Activated CD4-positive, CD25-positive, alpha-beta regulatory T cell treated with anti-CD3 and anti-CD28 coated beads, Interleukin-2, amount 50 U/mL, for 72 hours (primary cell): ENCODE measurements at regions not wholly inside any gene's neighbourhood (a gene's known extent, or its start where the extent isn't known, plus 50 kb on each side); places are given as distances from the start of the nearest gene placed in this dataset.
"Not testable (repeated sequence)": the region's sequence is repeated elsewhere in the genome, so short reads cannot be mapped to it uniquely, and the experiment has no call there.

Experiments used
- DNase-seq: peaks from one replicate; pipeline ENCODE4 v3.0.0; 2021

GRCh38 chr10:44300666-44301649 lies 83.9 kb downstream of the CXCL12 start:
- DNase-seq, result no peak

GRCh38 chr10:44298713-44299112 lies 86.2 kb downstream of the CXCL12 start:
- DNase-seq, result no peak

- no peak for DNase-seq
Measured at GRCh38 chr10:44297963-44298362, 86.9 kb downstream of the CXCL12 start.

GRCh38 chr10:44295644-44296241 lies 89.2 kb downstream of the CXCL12 start:
- DNase-seq, result no peak

- DNase-seq, result no peak
Measured at GRCh38 chr10:44294726-44295412, 90.0 kb downstream of the CXCL12 start.

GRCh38 chr10:44293842-44294241 lies 91.1 kb downstream of the CXCL12 start:
- no peak for DNase-seq

GRCh38 chr10:44293306-44293778 lies 91.6 kb downstream of the CXCL12 start:
- DNase-seq, result no peak

- DNase-seq, result no peak
Measured at GRCh38 chr10:44292390-44293002, 92.4 kb downstream of the CXCL12 start.

- DNase-seq, result no peak
Measured at GRCh38 chr10:44291091-44291490, 93.8 kb downstream of the CXCL12 start.

- no peak for DNase-seq
Measured at GRCh38 chr10:44289125-44289524, 95.8 kb downstream of the CXCL12 start.

- no peak for DNase-seq
Measured at GRCh38 chr10:44287408-44287807, 97.5 kb downstream of the CXCL12 start.

GRCh38 chr10:44284198-44285084 lies 100.5 kb downstream of the CXCL12 start:
- DNase-seq, result no peak

GRCh38 chr10:44282626-44283300 lies 102.1 kb downstream of the CXCL12 start:
- DNase-seq, result no peak

- DNase-seq, result no peak
Measured at GRCh38 chr10:44281662-44282061, 103.2 kb downstream of the CXCL12 start.

- no peak for DNase-seq
Measured at GRCh38 chr10:44281089-44281613, 103.7 kb downstream of the CXCL12 start.

- DNase-seq, result no peak
Measured at GRCh38 chr10:44280226-44281014, 104.5 kb downstream of the CXCL12 start.

GRCh38 chr10:44279426-44280126 lies 105.3 kb downstream of the CXCL12 start:
- no peak for DNase-seq

- DNase-seq, result no peak
Measured at GRCh38 chr10:44278837-44279324, 106.0 kb downstream of the CXCL12 start.

- DNase-seq, result not testable (repeated sequence)
Measured at GRCh38 chr10:44268435-44268948, 116.4 kb downstream of the CXCL12 start.
